Right renal cortex interstitium (tissue), 3 donors: ENCODE measurements at regions not wholly inside any gene's neighbourhood (a gene's known extent, or its start where the extent isn't known, plus 50 kb on each side); places are given as distances from the start of the nearest gene placed in this dataset.

Experiments used
- DNase-seq, 3 donors: peaks; one replicate each; pipeline ENCODE4 v3.0.0-alpha.2; 2013; ENCODE audit warnings: low read depth in 3 of 3, low spot score in 2 of 3

- DNase-seq, result no peak
These were observed 106.6 kb upstream of the NRSN1 start for GRCh38 chr6:24019393-24019792.

- DNase-seq, result no peak
These were observed 106.2 kb upstream of the NRSN1 start for GRCh38 chr6:24019830-24020229.

DNA sequence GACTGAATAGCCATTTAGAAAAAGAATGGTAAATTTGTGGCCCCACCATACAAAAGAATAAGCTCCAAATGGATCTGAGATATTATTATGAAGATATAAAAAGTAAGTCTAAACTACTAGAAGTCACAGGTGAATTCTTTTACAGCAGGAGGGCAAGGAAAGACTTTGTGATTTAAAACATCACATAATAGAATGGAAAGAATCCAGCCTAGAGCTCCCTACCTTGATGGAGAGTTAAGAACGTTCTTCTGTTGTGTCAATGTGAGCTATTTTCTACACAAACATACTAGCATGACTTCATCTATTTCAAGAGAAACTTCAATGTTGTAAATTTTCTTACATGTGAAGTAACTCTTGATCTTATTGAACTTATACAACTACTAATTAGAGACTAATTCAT is 100.0 kb upstream of the NRSN1 start:
- no peak for DNase-seq

- DNase-seq, result no peak
These were observed 94.5 kb upstream of the NRSN1 start for GRCh38 chr6:24031496-24031895.

- no peak for DNase-seq
These were observed 92.9 kb upstream of the NRSN1 start for GRCh38 chr6:24032896-24033688.

GRCh38 chr6:24043848-24044247 is 82.2 kb upstream of the NRSN1 start:
- no peak for DNase-seq

- DNase-seq, result no peak
These were observed 73.9 kb upstream of the NRSN1 start for GRCh38 chr6:24051942-24052589.

- no peak for DNase-seq
These were observed 73.4 kb upstream of the NRSN1 start for GRCh38 chr6:24052590-24052961.

DNA sequence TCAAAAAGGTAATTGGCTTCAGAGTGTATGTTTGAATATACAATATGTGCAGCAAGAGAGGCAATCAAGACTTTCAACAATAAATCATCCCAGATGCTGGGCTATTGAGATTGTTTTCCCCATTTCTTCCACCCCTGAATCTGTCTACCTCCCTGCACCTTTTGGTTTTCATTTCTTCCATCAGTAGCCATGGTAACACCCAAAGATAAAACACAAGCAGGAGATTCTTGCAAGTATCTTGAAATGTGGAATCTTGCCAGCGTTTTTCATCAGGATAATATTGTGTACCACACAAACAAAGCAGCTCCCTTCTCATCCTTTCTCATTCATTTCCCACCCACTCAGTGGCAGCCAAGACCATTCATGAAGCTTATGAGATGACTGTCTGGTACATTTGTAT is 73.0 kb upstream of the NRSN1 start:
- no peak for DNase-seq

DNA sequence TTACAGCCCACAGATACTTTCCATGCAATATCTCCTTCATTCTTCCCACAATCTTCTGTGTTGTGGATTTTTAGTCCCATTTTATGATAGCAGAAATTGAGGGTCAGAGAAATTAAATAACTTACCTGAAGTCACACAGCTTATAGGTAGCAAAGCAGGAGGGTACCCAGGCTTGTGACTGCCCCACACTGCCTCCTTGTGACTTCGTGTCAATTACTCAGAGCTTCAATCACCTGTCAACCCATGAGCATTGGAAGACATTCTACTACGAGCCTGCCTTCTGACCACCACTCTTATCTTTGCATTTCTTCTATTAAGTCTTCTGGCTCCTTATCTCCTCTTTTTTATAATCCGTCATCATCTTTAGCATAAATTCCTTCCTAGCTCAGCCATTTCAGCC is 71.6 kb upstream of the NRSN1 start:
- DNase-seq, result no peak

GRCh38 chr6:24056567-24056966 is 69.4 kb upstream of the NRSN1 start:
- DNase-seq, result no peak

- no peak for DNase-seq
These were observed 69.0 kb upstream of the NRSN1 start for GRCh38 chr6:24057030-24057429.

- no peak for DNase-seq
These were observed 64.8 kb upstream of the NRSN1 start for GRCh38 chr6:24060982-24061754.

DNA sequence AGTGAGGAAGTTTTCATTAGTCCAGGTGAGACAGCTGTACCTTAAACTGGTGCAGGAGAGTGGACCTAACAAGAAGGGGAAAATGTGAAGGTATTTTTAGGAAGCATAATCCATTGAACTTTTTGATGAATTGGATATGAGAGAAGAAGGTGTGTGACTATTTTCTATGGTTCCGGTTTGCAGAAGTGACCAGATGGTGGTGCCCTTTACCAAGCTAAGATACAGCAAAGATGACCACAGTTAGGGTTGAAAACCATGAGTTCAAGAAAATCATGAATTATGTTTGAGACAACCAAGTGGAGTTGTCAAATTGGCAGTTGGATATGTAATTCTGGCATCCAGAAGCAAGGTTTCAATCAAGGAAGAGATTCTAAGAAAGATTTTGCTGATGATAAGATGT is 61.9 kb upstream of the NRSN1 start:
- no peak for DNase-seq

DNA sequence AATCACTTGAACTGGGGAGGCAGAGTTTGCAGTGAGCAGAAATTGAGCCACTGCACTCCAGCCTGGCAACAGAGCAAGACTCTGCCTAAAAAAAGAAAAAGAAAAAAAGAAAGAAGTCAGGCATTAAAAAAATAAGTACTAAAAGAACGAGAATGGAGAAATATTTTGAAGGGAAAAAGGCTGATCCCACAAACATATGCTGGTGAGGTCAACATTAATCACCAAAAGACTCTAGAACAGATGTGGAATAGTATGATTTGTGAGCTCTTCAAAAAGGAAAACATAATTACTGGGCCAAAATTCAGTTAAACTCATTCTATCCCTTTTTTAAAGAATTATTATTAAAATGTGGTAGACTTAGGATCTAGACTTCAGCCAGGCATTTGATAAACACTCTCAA is 61.2 kb upstream of the NRSN1 start:
- no peak for DNase-seq

- DNase-seq, result no peak
These were observed 56.5 kb upstream of the NRSN1 start for GRCh38 chr6:24069526-24069925.

- no peak for DNase-seq
These were observed 53.8 kb upstream of the NRSN1 start for GRCh38 chr6:24072038-24072746.

GRCh38 chr6:24076011-24076410 is 50.0 kb upstream of the NRSN1 start:
- DNase-seq, result no peak
